AG04450 (cell line): ENCODE measurements at regions not wholly inside any gene's neighbourhood (a gene's known extent, or its start where the extent isn't known, plus 50 kb on each side); places are given as distances from the start of the nearest gene placed in this dataset.

Experiments used
- CTCF ChIA-PET: fragments of 300-600, 350-600 bp; formaldehyde crosslinking; extraction: SDS; loops from one replicate; lab custom pipeline; 2022; ENCODE audit warnings: antibody characterized with exemption, inconsistent platforms; lab: Charles Lee
- POLR2A ChIA-PET: fragments of 350-600 bp; formaldehyde crosslinking; extraction: SDS; loops from one replicate; lab custom pipeline; 2021; ENCODE audit warnings: antibody characterized with exemption, inconsistent platforms; lab: Yijun Ruan, JAX
- DNase-seq: peaks from one replicate; pipeline ENCODE4 v3.0.0-alpha.2; 2011; ENCODE audit warnings: low read depth, low spot score
- H3K27ac ChIP-seq: one replicate; pipeline ENCODE4 v1.5.1; 2012; ENCODE audit warnings: low read depth, low read length, control low read depth
- H3K27me3 ChIP-seq: one replicate; pipeline ENCODE4 v1.6.0; 2012; ENCODE audit warnings: low read length; ENCODE audit not compliant: control insufficient read depth, insufficient read depth
- H3K4me3 ChIP-seq: 2 replicates; pipeline ENCODE4 v1.5.1; 2011; ENCODE audit warnings: mild to moderate bottlenecking, low read depth, low read length, control low read depth
- H3K9me3 ChIP-seq: 2 replicates; pipeline ENCODE4 v1.5.1; 2012; ENCODE audit warnings: low read length; ENCODE audit not compliant: control insufficient read depth, insufficient read depth
- CTCF ChIP-seq: IDR thresholded peaks from 2 replicates; pipeline ENCODE4 v1.5.1; 2011; ENCODE audit warnings: low read depth, low read length, control low read depth, inconsistent platforms

- no peak for DNase-seq
- Histone ChIP-seq H3K9me3 (no peaks in the 10 kb centered on the region), H3K4me3 (no peak overlapping the region), H3K27me3 (no peaks in the 10 kb centered on the region), H3K27ac (no peak overlapping the region)
- ChIA-PET CTCF (no interaction called here), POLR2A (no interaction called here)
- no peak for TF ChIP-seq CTCF
Observed at GRCh38 chr3:22485954-22486353, 717.2 kb upstream of the UBE2E2 start.

- no peak for TF ChIP-seq CTCF
- Histone ChIP-seq H3K27ac (no peak overlapping the region), H3K27me3 (no peaks in the 10 kb centered on the region), H3K9me3 (no peaks in the 10 kb centered on the region), H3K4me3 (no peak overlapping the region)
- ChIA-PET CTCF (no interaction called here), POLR2A (no interaction called here)
- no peak for DNase-seq
Observed at GRCh38 chr3:22490747-22491146, 712.4 kb upstream of the UBE2E2 start.

- Histone ChIP-seq H3K9me3 (no peaks in the 10 kb centered on the region), H3K27ac (no peak overlapping the region), H3K27me3 (no peaks in the 10 kb centered on the region), H3K4me3 (no peak overlapping the region)
- CTCF ChIA-PET = no interaction called here
- no peak for DNase-seq
- no peak for TF ChIP-seq CTCF
- POLR2A ChIA-PET = no interaction called here
Observed at GRCh38 chr3:22491344-22491743, 711.8 kb upstream of the UBE2E2 start.

GRCh38 chr3:22492342-22492741, 710.8 kb upstream of the UBE2E2 start:
- no peaks in the 10 kb centered on the region for H3K27me3 ChIP-seq
- H3K27ac ChIP-seq = no peak overlapping the region
- POLR2A ChIA-PET = no interaction called here
- H3K9me3 ChIP-seq = no peaks in the 10 kb centered on the region
- DNase-seq = no peak
- CTCF ChIA-PET = no interaction called here
- no peak overlapping the region for H3K4me3 ChIP-seq
- no peak for TF ChIP-seq CTCF

- Histone ChIP-seq H3K27ac (no peak overlapping the region), H3K27me3 (no peaks in the 10 kb centered on the region), H3K9me3 (no peaks in the 10 kb centered on the region), H3K4me3 (no peak overlapping the region)
- POLR2A ChIA-PET = no interaction called here
- DNase-seq = no peak
- CTCF ChIA-PET = no interaction called here
- no peak for TF ChIP-seq CTCF
Observed at GRCh38 chr3:22495241-22495640, 707.9 kb upstream of the UBE2E2 start.
